ENCODE measurements at regions not wholly inside any gene's neighbourhood (a gene's known extent, or its start where the extent isn't known, plus 50 kb on each side); places are given as distances from the start of the nearest gene placed in this dataset.

DNA sequence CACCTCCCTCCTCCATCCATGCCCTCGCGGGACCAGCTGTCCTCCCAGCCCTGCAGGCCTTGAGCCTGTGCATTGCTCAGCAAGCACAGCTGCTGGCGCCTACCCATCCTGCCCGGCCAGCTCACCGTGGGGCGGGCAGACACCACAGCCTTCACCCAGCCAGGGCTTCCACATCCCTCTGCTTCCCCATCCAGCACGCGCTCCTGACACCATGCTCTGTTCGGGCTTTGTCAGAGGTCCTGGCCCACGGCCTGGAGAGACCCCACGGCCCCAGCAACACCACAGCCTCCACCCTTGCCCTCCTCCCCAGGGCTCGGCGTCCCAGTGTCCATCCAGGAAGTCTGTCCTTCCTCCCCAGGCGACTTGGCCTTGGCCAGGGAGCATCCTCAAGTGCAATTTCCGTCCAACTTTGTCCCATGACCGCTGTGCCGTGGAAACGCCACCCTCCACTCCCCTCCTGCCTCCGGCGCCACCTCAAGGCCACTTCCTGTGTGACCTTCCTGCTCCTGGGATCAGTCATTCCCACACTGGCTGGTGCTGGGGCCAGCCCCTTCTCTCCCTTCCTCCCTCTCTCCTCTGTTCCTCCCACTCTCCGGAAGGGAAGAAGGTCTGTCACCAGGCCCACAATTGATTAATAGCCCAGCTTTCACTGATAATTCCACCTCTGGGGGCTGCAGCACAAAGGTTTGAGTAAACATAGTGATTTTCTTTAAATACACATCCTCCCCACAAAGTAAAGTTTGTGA lies 71.5 kb upstream of the SMNDC1 start:
- TF ChIP-seq POLR2AphosphoS5 (IDR thresholded peaks at IDR 0.05): no peak
- TF ChIP-seq EZH2 (IDR thresholded peaks at IDR 0.05; ENCODE audit: borderline replicate concordance, insufficient read depth, low read length, poor library complexity, severe bottlenecking): no peak
- TF ChIP-seq EP300 (conservative IDR thresholded peaks at IDR 0.05; ENCODE audit: poor library complexity, severe bottlenecking): no peak
- TF ChIP-seq, protein P1, sequence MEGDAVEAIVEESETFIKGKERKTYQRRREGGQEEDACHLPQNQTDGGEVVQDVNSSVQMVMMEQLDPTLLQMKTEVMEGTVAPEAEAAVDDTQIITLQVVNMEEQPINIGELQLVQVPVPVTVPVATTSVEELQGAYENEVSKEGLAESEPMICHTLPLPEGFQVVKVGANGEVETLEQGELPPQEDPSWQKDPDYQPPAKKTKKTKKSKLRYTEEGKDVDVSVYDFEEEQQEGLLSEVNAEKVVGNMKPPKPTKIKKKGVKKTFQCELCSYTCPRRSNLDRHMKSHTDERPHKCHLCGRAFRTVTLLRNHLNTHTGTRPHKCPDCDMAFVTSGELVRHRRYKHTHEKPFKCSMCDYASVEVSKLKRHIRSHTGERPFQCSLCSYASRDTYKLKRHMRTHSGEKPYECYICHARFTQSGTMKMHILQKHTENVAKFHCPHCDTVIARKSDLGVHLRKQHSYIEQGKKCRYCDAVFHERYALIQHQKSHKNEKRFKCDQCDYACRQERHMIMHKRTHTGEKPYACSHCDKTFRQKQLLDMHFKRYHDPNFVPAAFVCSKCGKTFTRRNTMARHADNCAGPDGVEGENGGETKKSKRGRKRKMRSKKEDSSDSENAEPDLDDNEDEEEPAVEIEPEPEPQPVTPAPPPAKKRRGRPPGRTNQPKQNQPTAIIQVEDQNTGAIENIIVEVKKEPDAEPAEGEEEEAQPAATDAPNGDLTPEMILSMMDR (IDR thresholded peaks at IDR 0.05; ENCODE audit: poor library complexity, severe bottlenecking): no peak
- TF ChIP-seq SMC3 (conservative IDR thresholded peaks at IDR 0.05; ENCODE audit: poor library complexity): no peak
- TF ChIP-seq MXI1 (conservative IDR thresholded peaks at IDR 0.05; ENCODE audit: poor library complexity, severe bottlenecking): no peak

Measured in neural cell (in vitro differentiated cells).